ENCODE measurements at regions not wholly inside any gene's neighbourhood (a gene's known extent, or its start where the extent isn't known, plus 50 kb on each side); places are given as distances from the start of the nearest gene placed in this dataset.

DNA sequence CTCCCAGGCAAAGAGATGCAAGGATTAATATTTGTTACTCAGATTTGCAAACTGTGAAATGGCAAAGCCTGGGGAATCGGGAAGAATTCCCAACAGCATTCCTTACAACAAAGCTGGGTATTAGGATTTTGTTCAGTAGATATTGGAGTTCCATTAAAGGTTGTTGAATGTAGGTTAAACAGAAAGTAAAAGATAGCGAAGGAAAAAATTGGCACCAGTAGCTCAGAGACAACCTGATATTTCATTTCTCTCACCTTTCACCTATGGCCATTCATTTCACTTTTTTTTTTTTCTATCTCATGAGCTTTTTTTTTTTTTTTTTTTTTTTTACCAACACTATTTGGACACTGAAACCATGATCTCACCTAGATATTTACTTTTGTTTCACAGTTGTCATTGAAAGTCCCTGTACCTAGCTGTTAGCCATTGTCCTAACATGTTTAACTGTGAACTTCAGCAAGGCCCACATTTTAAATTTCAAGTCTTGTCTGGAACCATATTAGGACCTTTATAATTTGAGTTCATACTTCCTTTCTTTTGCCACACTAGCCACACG is 552.5 kb downstream of the HAO1 start:
- Mint-ChIP-seq H3K4me3 (no peak overlapping the region), H3K4me1 (ENCODE audit: low read depth) (no peaks in the 10 kb centered on the region), H3K36me3 (ENCODE audit: low read depth) (no peaks in the 10 kb centered on the region), H3K9me3 (no peaks in the 10 kb centered on the region), H3K27me3 (ENCODE audit: low read depth) (no peaks in the 10 kb centered on the region), H3K27ac (no peak overlapping the region)
- CTCF ChIA-PET: no interaction called here
- intact Hi-C loops (cut with micrococcal nuclease): no loop called here
- DNase-seq: no peak

DNA sequence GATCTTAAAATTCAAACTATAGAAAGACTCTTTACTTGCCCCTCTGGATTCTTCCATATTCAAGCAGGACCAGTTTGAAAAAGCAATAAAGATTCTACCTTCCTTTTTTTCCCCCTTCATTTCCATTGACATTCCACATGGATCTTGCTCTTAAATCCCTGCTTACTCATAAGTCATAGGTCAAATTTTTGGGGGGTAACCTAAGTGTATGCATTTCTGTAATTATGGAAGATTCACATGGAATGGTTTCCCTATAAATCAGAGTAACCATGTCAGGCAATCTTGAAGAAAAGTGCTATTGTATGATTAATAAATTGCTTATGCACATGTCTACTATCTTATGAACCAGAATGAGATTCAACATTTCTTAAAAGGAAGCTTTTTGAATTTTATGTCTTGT is 551.0 kb downstream of the HAO1 start:
- H3K4me3 Mint-ChIP-seq: no peak overlapping the region
- intact Hi-C loops (cut with micrococcal nuclease): no loop called here
- H3K27me3 Mint-ChIP-seq (ENCODE audit: low read depth): no peaks in the 10 kb centered on the region
- DNase-seq: no peak
- CTCF ChIA-PET: no interaction called here
- H3K27ac Mint-ChIP-seq: no peak overlapping the region
- no peaks in the 10 kb centered on the region for H3K4me1 Mint-ChIP-seq (ENCODE audit: low read depth)
- H3K9me3 Mint-ChIP-seq: no peaks in the 10 kb centered on the region
- no peaks in the 10 kb centered on the region for H3K36me3 Mint-ChIP-seq (ENCODE audit: low read depth)

DNA sequence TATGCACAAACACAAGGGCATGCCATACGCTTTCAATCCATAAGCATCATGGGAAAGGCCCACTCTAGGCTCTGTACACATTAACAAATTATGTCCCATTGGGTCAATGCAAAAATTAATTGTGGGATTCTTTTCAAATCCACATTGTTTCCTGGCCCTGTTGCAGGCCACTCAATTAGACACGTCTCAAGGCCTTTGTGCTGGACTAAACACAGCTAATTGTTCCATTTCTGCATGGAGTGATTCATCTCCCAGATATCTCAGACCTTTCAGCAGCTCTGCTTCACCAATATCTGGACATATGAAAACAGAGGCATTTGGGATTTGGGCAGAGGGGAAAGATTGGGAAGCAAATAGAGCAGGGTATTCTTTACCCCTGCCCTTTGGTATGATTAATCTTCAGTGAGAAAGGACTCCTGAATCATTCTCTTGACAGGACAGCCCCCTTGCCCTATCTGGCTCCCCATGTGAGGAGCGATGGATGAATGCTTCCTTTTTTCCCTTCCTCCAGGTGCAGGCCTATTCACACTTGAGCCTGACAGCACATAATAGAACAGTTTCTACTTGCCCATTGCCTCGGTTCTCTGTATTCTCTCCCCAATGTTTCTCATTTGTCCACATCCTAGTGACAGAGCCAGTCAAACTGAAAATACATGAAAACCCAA is 547.6 kb downstream of the HAO1 start:
- no peaks in the 10 kb centered on the region for H3K27me3 Mint-ChIP-seq (ENCODE audit: low read depth)
- intact Hi-C loops (cut with micrococcal nuclease): no loop called here
- H3K4me1 Mint-ChIP-seq (ENCODE audit: low read depth): no peaks in the 10 kb centered on the region

DNA sequence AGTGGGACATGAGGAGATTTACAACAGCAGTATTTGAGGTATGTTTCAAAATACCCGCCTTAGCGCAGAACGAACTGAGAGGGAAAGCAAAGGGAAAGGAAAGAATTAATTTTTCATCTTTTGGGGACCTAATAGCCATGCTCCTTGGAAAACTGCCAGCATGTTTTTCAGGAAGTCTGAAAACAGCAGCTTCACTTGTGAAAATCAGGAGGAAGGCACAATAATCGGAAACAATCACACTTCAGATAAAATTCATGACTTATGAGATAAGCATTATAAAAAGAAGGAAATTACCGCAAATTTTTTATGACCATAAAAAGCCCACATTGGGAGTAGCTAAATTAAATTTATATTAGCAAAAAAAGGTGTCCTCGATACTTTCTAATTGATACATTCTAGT is 541.1 kb downstream of the HAO1 start:
- Mint-ChIP-seq H3K4me3 (no peak overlapping the region), H3K36me3 (ENCODE audit: low read depth) (no peaks in the 10 kb centered on the region), H3K9me3 (peaks cover 7% of the 10 kb centered on the region), H3K27me3 (ENCODE audit: low read depth) (no peaks in the 10 kb centered on the region), H3K4me1 (ENCODE audit: low read depth) (no peaks in the 10 kb centered on the region), H3K27ac (no peak overlapping the region)
- intact Hi-C loops (cut with micrococcal nuclease): no loop called here
- no peak for DNase-seq
- CTCF ChIA-PET: no interaction called here

More for the DNA sequence above, 547.6 kb downstream of the HAO1 start:
- peaks cover under 1% of the 10 kb centered on the region for H3K9me3 Mint-ChIP-seq
- H3K27ac Mint-ChIP-seq: no peak overlapping the region
- CTCF ChIA-PET: no interaction called here
- no peak for DNase-seq
- no peaks in the 10 kb centered on the region for H3K36me3 Mint-ChIP-seq (ENCODE audit: low read depth)
- no peak overlapping the region for H3K4me3 Mint-ChIP-seq

DNA sequence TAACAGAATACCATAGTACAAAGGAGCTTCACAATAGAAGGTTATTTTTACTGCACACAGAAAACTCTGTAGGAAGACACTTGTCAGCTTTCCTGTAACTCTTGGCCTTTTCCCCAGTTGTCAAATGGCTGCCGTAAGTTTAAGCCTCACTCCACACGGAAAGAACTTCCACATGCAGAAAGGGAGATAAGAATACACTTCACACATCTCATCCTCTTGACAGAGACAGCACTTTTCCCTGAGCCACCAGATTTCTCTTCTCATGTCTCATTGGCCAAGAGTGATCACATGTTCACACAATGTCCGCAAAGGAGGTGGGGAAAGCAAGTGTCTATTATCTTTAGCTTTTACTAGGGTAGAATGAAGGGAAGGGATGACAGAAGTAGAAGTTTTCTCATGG is 540.7 kb downstream of the HAO1 start:
- no peak for DNase-seq
- Mint-ChIP-seq H3K36me3 (ENCODE audit: low read depth) (no peaks in the 10 kb centered on the region), H3K27ac (no peak overlapping the region), H3K9me3 (peaks cover 7% of the 10 kb centered on the region), H3K4me1 (ENCODE audit: low read depth) (no peaks in the 10 kb centered on the region), H3K27me3 (ENCODE audit: low read depth) (no peaks in the 10 kb centered on the region), H3K4me3 (no peak overlapping the region)
- CTCF ChIA-PET: no interaction called here
- intact Hi-C loops (cut with micrococcal nuclease): no loop called here

DNA sequence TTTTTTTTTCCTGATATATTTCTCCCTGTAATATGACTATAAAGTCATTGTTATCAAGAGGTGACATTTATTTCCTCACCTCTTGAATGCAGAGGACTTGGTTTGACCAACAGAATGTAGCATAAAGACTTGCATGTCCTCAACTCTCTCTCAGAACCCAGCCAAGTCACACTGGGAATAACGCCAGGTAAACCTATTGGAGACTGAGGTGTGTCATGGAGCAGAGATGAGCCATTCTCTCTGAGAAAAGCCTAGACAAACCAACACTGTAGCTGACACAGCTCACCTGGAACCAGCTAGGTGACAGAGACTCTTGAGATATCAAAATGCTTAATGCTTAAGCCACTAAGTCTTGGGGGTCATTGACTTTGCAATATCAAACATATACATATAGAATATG is 533.6 kb downstream of the HAO1 start:
- H3K36me3 Mint-ChIP-seq (ENCODE audit: low read depth): no peaks in the 10 kb centered on the region
- DNase-seq: no peak
- CTCF ChIA-PET: no interaction called here
- intact Hi-C loops (cut with micrococcal nuclease): no loop called here
- H3K4me3 Mint-ChIP-seq: no peak overlapping the region
- peaks cover 5% of the 10 kb centered on the region for H3K9me3 Mint-ChIP-seq
- no peak overlapping the region for H3K27ac Mint-ChIP-seq
- H3K27me3 Mint-ChIP-seq (ENCODE audit: low read depth): no peaks in the 10 kb centered on the region
- no peaks in the 10 kb centered on the region for H3K4me1 Mint-ChIP-seq (ENCODE audit: low read depth)

DNA sequence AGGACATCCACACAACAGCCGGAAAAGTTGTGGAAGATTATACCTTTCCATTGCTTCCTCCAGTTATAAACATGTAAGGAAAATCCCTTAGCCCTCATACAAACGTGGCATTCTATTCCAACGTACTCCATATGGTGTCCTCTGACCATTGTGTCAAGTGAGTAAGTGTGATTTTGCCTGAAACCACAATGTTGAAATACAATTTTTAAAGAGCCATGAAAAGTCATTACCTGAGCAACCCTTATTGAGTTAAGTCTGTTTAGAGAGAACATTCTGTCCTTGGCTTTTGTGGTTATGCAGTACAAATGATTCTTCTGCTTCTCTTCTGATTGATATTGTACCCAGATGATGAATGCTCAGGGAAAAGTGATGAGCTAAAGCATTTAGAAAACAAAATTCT is 530.1 kb downstream of the HAO1 start:
- Mint-ChIP-seq H3K27ac (no peak overlapping the region), H3K4me1 (ENCODE audit: low read depth) (no peaks in the 10 kb centered on the region), H3K27me3 (ENCODE audit: low read depth) (no peaks in the 10 kb centered on the region), H3K4me3 (no peak overlapping the region), H3K36me3 (ENCODE audit: low read depth) (no peaks in the 10 kb centered on the region), H3K9me3 (peaks cover 1% of the 10 kb centered on the region)
- intact Hi-C loops (cut with micrococcal nuclease): no loop called here
- CTCF ChIA-PET: no interaction called here
- DNase-seq: no peak

DNA sequence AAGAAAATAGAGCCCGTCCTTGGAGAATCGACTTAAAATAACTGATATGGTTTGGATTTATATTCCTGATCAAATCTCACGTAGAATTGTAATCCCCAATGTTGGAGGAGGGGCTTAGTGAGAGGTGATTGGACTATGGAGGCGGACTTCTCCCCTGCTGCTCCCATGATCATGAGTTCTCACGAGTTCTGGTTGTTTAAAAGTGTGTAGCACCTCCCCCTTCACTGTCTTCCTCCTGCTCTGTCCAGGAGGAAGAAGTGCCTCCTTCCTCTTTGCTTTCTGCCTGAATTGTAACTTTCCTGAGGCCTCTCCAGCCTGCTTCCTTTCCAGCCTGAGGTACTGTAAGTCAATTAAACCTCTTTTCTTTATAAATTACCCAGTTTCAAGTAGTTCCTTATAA is 529.2 kb downstream of the HAO1 start:
- Mint-ChIP-seq H3K9me3 (peaks cover 1% of the 10 kb centered on the region), H3K27me3 (ENCODE audit: low read depth) (no peaks in the 10 kb centered on the region), H3K4me3 (no peak overlapping the region), H3K27ac (no peak overlapping the region), H3K4me1 (ENCODE audit: low read depth) (no peaks in the 10 kb centered on the region), H3K36me3 (ENCODE audit: low read depth) (no peaks in the 10 kb centered on the region)
- CTCF ChIA-PET: no interaction called here
- intact Hi-C loops (cut with micrococcal nuclease): no loop called here
- DNase-seq: no peak

DNA sequence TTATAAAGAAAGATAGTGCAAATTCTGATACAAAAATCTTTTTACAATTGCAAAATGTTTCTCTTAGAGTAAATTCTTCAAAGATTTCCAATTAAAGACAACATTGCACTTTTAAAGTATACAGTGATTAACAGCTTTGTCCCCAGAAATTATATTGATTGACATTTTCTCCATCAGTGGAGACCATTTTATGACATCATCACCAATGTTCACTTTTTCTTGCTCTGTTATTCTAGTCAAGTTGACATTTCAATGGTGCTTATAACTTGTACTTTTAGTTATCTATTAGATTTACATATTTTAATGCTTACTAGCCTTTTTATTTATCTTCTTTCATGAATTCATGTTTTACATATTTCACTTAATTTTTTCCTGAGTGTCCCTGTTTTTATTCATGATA is 524.8 kb downstream of the HAO1 start:
- Mint-ChIP-seq H3K9me3 (peaks cover 1% of the 10 kb centered on the region), H3K36me3 (ENCODE audit: low read depth) (no peaks in the 10 kb centered on the region), H3K27me3 (ENCODE audit: low read depth) (no peaks in the 10 kb centered on the region), H3K27ac (no peak overlapping the region), H3K4me3 (no peak overlapping the region), H3K4me1 (ENCODE audit: low read depth) (no peaks in the 10 kb centered on the region)
- no peak for DNase-seq
- intact Hi-C loops (cut with micrococcal nuclease): no loop called here
- CTCF ChIA-PET: no interaction called here

DNA sequence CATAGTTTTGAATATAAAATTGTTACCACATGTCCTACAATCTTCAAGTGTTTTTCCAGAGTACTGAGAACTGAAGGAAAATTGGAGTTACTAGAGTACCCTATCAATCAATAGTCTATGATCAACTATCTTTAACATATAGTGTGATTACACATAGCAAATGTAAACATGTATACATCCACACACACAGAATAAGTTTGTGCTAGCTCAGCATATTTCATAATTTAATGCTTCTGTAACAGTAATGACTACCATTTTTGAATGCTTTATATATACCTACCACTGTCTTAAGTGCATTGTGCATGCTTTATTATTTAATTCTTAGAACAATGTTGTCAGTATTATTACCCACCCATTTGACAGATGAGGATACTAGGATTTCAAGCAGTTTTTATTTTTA is 523.9 kb downstream of the HAO1 start:
- H3K27me3 Mint-ChIP-seq (ENCODE audit: low read depth): no peaks in the 10 kb centered on the region
- CTCF ChIA-PET: no interaction called here
- H3K36me3 Mint-ChIP-seq (ENCODE audit: low read depth): no peaks in the 10 kb centered on the region
- no peak for DNase-seq
- H3K4me3 Mint-ChIP-seq: no peak overlapping the region
- intact Hi-C loops (cut with micrococcal nuclease): no loop called here
- H3K27ac Mint-ChIP-seq: no peak overlapping the region
- H3K9me3 Mint-ChIP-seq: peaks cover 2% of the 10 kb centered on the region
- no peaks in the 10 kb centered on the region for H3K4me1 Mint-ChIP-seq (ENCODE audit: low read depth)

DNA sequence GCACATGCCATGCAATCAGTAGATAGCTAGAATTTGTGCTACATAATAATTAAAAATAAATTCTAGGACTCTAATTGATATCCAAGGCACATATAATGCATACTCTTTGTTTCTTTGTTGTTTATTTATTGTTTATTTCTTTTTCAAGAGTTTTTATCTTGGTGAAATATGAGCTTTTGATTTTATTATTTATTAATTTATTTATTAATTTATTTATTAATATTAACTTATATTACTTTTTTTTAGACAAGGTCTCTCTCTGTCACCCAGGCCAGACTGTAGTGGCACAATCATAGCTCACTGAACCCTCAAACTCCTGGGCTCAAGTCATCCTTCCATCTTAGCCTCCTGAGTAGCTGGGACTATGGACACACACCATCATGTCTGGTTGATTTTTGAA is 519.9 kb downstream of the HAO1 start:
- Mint-ChIP-seq H3K27ac (no peak overlapping the region), H3K4me3 (no peak overlapping the region), H3K4me1 (ENCODE audit: low read depth) (no peaks in the 10 kb centered on the region), H3K27me3 (ENCODE audit: low read depth) (no peaks in the 10 kb centered on the region), H3K36me3 (ENCODE audit: low read depth) (no peaks in the 10 kb centered on the region), H3K9me3 (peaks cover 2% of the 10 kb centered on the region)
- CTCF ChIA-PET: interaction anchor here (0.8 kb wide), 1 partner anchor 484 kb away, joined by 3 read pairs; no protein-coding TSS in a partner anchor
- DNase-seq: no peak
- intact Hi-C loops (cut with micrococcal nuclease): no loop called here

DNA sequence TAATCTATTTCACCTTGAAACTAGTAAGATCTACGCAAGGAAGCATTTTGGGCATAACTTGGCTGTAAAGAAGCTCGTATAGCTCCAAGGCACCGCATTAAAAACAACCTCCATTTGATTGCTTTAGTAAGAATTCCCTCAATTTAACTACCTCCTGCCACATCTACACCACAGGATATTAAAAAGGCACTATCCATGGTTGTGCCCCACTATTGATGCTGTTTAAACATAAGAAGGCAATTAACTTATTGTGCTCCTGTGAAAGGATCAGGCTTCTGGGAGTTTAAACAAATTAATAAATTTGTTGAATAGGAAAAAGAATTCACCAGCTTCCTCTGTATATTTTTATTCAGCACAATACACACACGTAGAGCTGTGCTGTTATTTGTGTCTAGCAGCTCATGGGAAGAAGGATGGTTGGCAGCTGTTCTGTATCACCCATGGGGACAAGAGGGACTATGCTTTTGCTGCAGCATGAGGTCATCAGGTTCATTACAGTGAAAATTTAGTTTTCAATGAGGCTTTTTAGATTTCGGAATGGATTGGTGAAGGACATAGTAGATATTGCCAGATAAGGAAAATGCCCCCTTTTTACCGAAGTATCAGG is 513.3 kb downstream of the HAO1 start:
- no peak for DNase-seq
- H3K36me3 Mint-ChIP-seq (ENCODE audit: low read depth): no peaks in the 10 kb centered on the region
- no peak overlapping the region for H3K4me3 Mint-ChIP-seq
- no peaks in the 10 kb centered on the region for H3K4me1 Mint-ChIP-seq (ENCODE audit: low read depth)
- no peak overlapping the region for H3K27ac Mint-ChIP-seq
- CTCF ChIA-PET: no interaction called here
- no peaks in the 10 kb centered on the region for H3K27me3 Mint-ChIP-seq (ENCODE audit: low read depth)
- intact Hi-C loops (cut with micrococcal nuclease): no loop called here
- no peaks in the 10 kb centered on the region for H3K9me3 Mint-ChIP-seq

DNA sequence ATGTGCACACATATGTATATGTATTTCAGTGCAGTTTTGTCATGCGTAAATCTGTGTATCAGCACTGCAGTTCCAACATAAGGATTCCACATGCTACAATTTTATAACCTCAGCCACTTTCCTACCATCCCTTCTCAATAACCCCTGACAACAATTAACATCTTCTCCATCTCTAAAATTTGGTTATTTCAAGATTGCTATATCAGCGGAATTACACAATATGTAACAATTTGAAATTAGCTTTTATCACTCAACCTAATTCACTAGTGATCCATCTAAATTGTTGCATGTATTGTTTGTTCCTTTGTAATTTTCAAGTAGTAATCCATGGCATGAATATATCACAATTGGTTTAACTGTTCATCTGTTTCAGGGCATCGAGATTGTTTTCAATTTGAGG is 511.3 kb downstream of the HAO1 start:
- DNase-seq: no peak
- H3K36me3 Mint-ChIP-seq (ENCODE audit: low read depth): no peaks in the 10 kb centered on the region
- H3K9me3 Mint-ChIP-seq: no peaks in the 10 kb centered on the region
- H3K27me3 Mint-ChIP-seq (ENCODE audit: low read depth): no peaks in the 10 kb centered on the region
- no peak overlapping the region for H3K27ac Mint-ChIP-seq
- intact Hi-C loops (cut with micrococcal nuclease): no loop called here
- CTCF ChIA-PET: no interaction called here
- no peak overlapping the region for H3K4me3 Mint-ChIP-seq
- no peaks in the 10 kb centered on the region for H3K4me1 Mint-ChIP-seq (ENCODE audit: low read depth)
